AG20443 (cell line): ENCODE measurements at regions not wholly inside any gene's neighbourhood (a gene's known extent, or its start where the extent isn't known, plus 50 kb on each side); places are given as distances from the start of the nearest gene placed in this dataset.
A peak's percentile ranks its signal among the peaks of the same experiment; 100 is the strongest.
"Not testable (repeated sequence)": the region's sequence is repeated elsewhere in the genome, so short reads cannot be mapped to it uniquely, and the experiment has no call there.

Experiments
- DNase-seq: peaks from one replicate; pipeline ENCODE4 v3.0.0; 2012; ENCODE audit warnings: low spot score, mixed read lengths

GRCh38 chr14:53743371-53743770, 213.3 kb downstream of the BMP4 start:
- DNase-seq: no peak

GRCh38 chr14:53742233-53742620, 214.4 kb downstream of the BMP4 start:
- DNase-seq: no peak

- no peak for DNase-seq
Measured at GRCh38 chr14:53741479-53742232, 215.0 kb downstream of the BMP4 start.

GRCh38 chr14:53740570-53740969, 216.1 kb downstream of the BMP4 start:
- no peak for DNase-seq

- DNase-seq: no peak
Measured at GRCh38 chr14:53735916-53736315, 220.7 kb downstream of the BMP4 start.

- DNase-seq: no peak
Measured at GRCh38 chr14:53723221-53723620, 233.4 kb downstream of the BMP4 start.

GRCh38 chr14:53719536-53719935, 237.1 kb downstream of the BMP4 start:
- DNase-seq: no peak

GRCh38 chr14:53716578-53716977, 240.0 kb downstream of the BMP4 start:
- no peak for DNase-seq

- peak; percentile 66 for DNase-seq
Measured at GRCh38 chr14:53715193-53715721, 241.4 kb downstream of the BMP4 start.

GRCh38 chr14:53714495-53715192, 242.0 kb downstream of the BMP4 start:
- DNase-seq: no peak

- DNase-seq: not testable (repeated sequence)
Measured at GRCh38 chr14:53712901-53713300, 243.7 kb downstream of the BMP4 start.

GRCh38 chr14:53711205-53711604, 245.4 kb downstream of the BMP4 start:
- DNase-seq: no peak

GRCh38 chr14:53710615-53711014, 246.0 kb downstream of the BMP4 start:
- DNase-seq: no peak

GRCh38 chr14:53709381-53709780, 247.2 kb downstream of the BMP4 start:
- DNase-seq: no peak

- DNase-seq: no peak
Measured at GRCh38 chr14:53703457-53703856, 253.2 kb downstream of the BMP4 start.

GRCh38 chr14:53701108-53701875, 255.3 kb downstream of the BMP4 start:
- no peak for DNase-seq

GRCh38 chr14:53696217-53696965, 260.2 kb downstream of the BMP4 start:
- DNase-seq: no peak

GRCh38 chr14:53695692-53696214, 260.9 kb downstream of the BMP4 start:
- no peak for DNase-seq

GRCh38 chr14:53692885-53693284, 263.7 kb downstream of the BMP4 start:
- DNase-seq: no peak

GRCh38 chr14:53692451-53692850, 264.2 kb downstream of the BMP4 start:
- DNase-seq: no peak

GRCh38 chr14:53683229-53683628, 273.4 kb downstream of the BMP4 start:
- DNase-seq: no peak

GRCh38 chr14:53672526-53672925, 284.1 kb downstream of the BMP4 start:
- DNase-seq: no peak
